H1 (cell line): ENCODE measurements at regions not wholly inside any gene's neighbourhood (a gene's known extent, or its start where the extent isn't known, plus 50 kb on each side); places are given as distances from the start of the nearest gene placed in this dataset.

Experiments
- CTCF ChIA-PET: fragments of 300-600 bp; sonication (Branson Sonifier 250); formaldehyde crosslinking; loops from one replicate; lab custom pipeline; 2021; ENCODE audit not compliant: partially characterized antibody; lab: Charles Lee
- POLR2A ChIA-PET: fragments of 300-600 bp; sonication (Branson Sonifier 250); formaldehyde crosslinking; loops from one replicate; lab custom pipeline; 2021; ENCODE audit warnings: inconsistent platforms; ENCODE audit not compliant: partially characterized antibody; lab: Charles Lee
- DNase-seq, 2 experiments: peaks; one replicate each; pipeline versions ENCODE4 v3.0.0 to v3.0.0-alpha.2; 2010 to 2022; ENCODE audit warnings: low spot score in 2 of 2, low read depth in 1 of 2, mixed read lengths in 1 of 2
- FAIRE-seq: peaks from 2 replicates; lab custom pipeline; 2011; peaks lifted over from hg19 to GRCh38; lab: Jason Lieb, UNC
- H2AFZ ChIP-seq: 2 replicates; pipeline ENCODE4 v1.8.1; 2012; ENCODE audit warnings: low read length, inconsistent platforms
- H2AK5ac ChIP-seq: 2 replicates; pipeline ENCODE4 v1.6.1; 2013; ENCODE audit warnings: low read depth, low read length
- H2BK120ac ChIP-seq: replicated peaks from 2 replicates; pipeline ENCODE3; 2013; ENCODE audit warnings: low read depth, low read length, inconsistent platforms
- H2BK12ac ChIP-seq: 2 replicates; pipeline ENCODE4 v1.6.1; 2013; ENCODE audit warnings: low read depth, low read length
- H2BK15ac ChIP-seq: 2 replicates; pipeline ENCODE4 v1.6.1; 2013; ENCODE audit warnings: low read length
- H2BK20ac ChIP-seq: 2 replicates; pipeline ENCODE4 v1.6.1; 2013; ENCODE audit warnings: low read length
- H2BK5ac ChIP-seq: 2 replicates; pipeline ENCODE4 v1.6.1; 2013; ENCODE audit warnings: low read depth, low read length
- H3K14ac ChIP-seq: 2 replicates; pipeline ENCODE4 v1.6.1; 2013; ENCODE audit warnings: inconsistent platforms; ENCODE audit not compliant: insufficient read length
- H3K18ac ChIP-seq: 2 replicates; pipeline ENCODE4 v1.6.1; 2013; ENCODE audit warnings: low read length; ENCODE audit errors: extremely low read depth
- H3K23ac ChIP-seq: 2 replicates; pipeline ENCODE4 v1.6.1; 2013; ENCODE audit warnings: inconsistent platforms; ENCODE audit not compliant: insufficient read length
- H3K23me2 ChIP-seq: 2 replicates; pipeline ENCODE4 v1.6.1; 2013; ENCODE audit warnings: low read depth, low read length
- H3K27ac ChIP-seq: 2 replicates; pipeline ENCODE4 v1.6.1; 2011; ENCODE audit warnings: low read depth, low read length, inconsistent platforms
- H3K27me3 ChIP-seq, 4 experiments: replicated peaks in 1 of 4; 1 replicate in 1 of 4; 2 replicates in 3 of 4; pipeline versions ENCODE4 v1.6.1 to v1.8.1; 2011 to 2013; ENCODE audit warnings: low read length in 3 of 4, mild to moderate bottlenecking in 3 of 4, inconsistent platforms in 2 of 4, mixed read lengths in 2 of 4, moderate library complexity in 1 of 4; ENCODE audit not compliant: control insufficient read depth in 3 of 4, insufficient read depth in 3 of 4; ENCODE audit errors: extremely low read depth in 1 of 4
- H3K36me3 ChIP-seq, 4 experiments: 2 replicates each; pipeline versions ENCODE4 v1.6.1 to v1.8.1; 2011 to 2013; ENCODE audit warnings: mild to moderate bottlenecking in 4 of 4, low read length in 3 of 4, moderate library complexity in 2 of 4, control low read depth in 1 of 4, inconsistent platforms in 1 of 4; ENCODE audit not compliant: insufficient read depth in 4 of 4, control insufficient read depth in 2 of 4
- H3K4ac ChIP-seq: replicated peaks from 2 replicates; pipeline ENCODE3; 2013; ENCODE audit warnings: low read length, low read depth, mixed read lengths, inconsistent platforms; ENCODE audit not compliant: insufficient read length
- H3K4me1 ChIP-seq, 4 experiments: replicated peaks in 1 of 4; 1 replicate in 1 of 4; 2 replicates in 3 of 4; pipeline versions ENCODE4 v1.6.1 to v1.8.1; 2011 to 2013; ENCODE audit warnings: low read length in 3 of 4, inconsistent platforms in 2 of 4, mixed read lengths in 1 of 4; ENCODE audit not compliant: insufficient read depth in 4 of 4, control insufficient read depth in 3 of 4
- H3K4me2 ChIP-seq, 2 experiments: 2 replicates each; pipeline versions ENCODE4 v1.6.1 to v1.8.1; 2011 to 2013; ENCODE audit warnings: low read depth in 2 of 2, low read length in 2 of 2, control low read depth in 1 of 2, inconsistent platforms in 1 of 2, mild to moderate bottlenecking in 1 of 2; ENCODE audit not compliant: insufficient read depth in 1 of 2
- H3K4me3 ChIP-seq, 4 experiments: fragments of 200-600, 300-600 bp in 1 of 4; sonication (generic), shearing (Covaris generic), sonication (Bioruptor Twin) in 1 of 4; 2 replicates each; pipeline versions ENCODE4 v1.5.1 to v1.8.1; 2011 to 2016; ENCODE audit warnings: low read length in 4 of 4, low read depth in 3 of 4, control low read depth in 2 of 4, inconsistent platforms in 2 of 4, mild to moderate bottlenecking in 2 of 4, mixed read lengths in 1 of 4, moderate library complexity in 1 of 4; ENCODE audit not compliant: insufficient read depth in 2 of 4; ENCODE audit errors: extremely low read depth in 1 of 4
- H3K56ac ChIP-seq: replicated peaks from 2 replicates; pipeline ENCODE3; 2013; ENCODE audit warnings: low read depth, mild to moderate bottlenecking, mixed read lengths, low read length, inconsistent platforms; ENCODE audit not compliant: insufficient read length
- H3K79me1 ChIP-seq: 2 replicates; pipeline ENCODE4 v1.6.1; 2013; ENCODE audit warnings: low read depth, low read length, control low read depth
- H3K79me2 ChIP-seq, 2 experiments: 2 replicates each; pipeline versions ENCODE4 v1.6.1 to v1.8.1; 2012 to 2013; ENCODE audit warnings: low read length in 2 of 2, mild to moderate bottlenecking in 2 of 2, inconsistent platforms in 1 of 2; ENCODE audit not compliant: insufficient read depth in 2 of 2, control insufficient read depth in 1 of 2
- H3K9ac ChIP-seq, 4 experiments: replicated peaks in 1 of 4; 1 replicate in 1 of 4; 2 replicates in 3 of 4; pipeline versions ENCODE4 v1.6.1 to v1.8.1; 2011 to 2013; ENCODE audit warnings: low read depth in 3 of 4, low read length in 3 of 4, control low read depth in 2 of 4, mild to moderate bottlenecking in 2 of 4, moderate library complexity in 2 of 4, inconsistent platforms in 1 of 4; ENCODE audit errors: extremely low read depth in 1 of 4
- H3K9me3 ChIP-seq, 2 experiments: 2 replicates each; pipeline versions ENCODE4 v1.6.1 to v1.8.1; 2012 to 2013; ENCODE audit warnings: mild to moderate bottlenecking in 2 of 2, moderate library complexity in 2 of 2, control low read depth in 1 of 2, inconsistent platforms in 1 of 2, low read depth in 1 of 2, low read length in 1 of 2, mixed read lengths in 1 of 2; ENCODE audit not compliant: insufficient read depth in 2 of 2
- H4K20me1 ChIP-seq, 2 experiments: replicated peaks in 1 of 2; 2 replicates each; pipeline versions ENCODE3 to v1.8.1; 2011 to 2013; ENCODE audit warnings: inconsistent platforms in 2 of 2, low read length in 2 of 2, mild to moderate bottlenecking in 1 of 2; ENCODE audit not compliant: insufficient read depth in 2 of 2, control insufficient read depth in 1 of 2
- H4K5ac ChIP-seq: 2 replicates; pipeline ENCODE4 v1.6.1; 2013; ENCODE audit warnings: low read length, low read depth, mixed read lengths, inconsistent platforms; ENCODE audit not compliant: insufficient read length
- H4K8ac ChIP-seq: 2 replicates; pipeline ENCODE4 v1.8.0; 2013; ENCODE audit warnings: mild to moderate bottlenecking, moderate library complexity, low read length, inconsistent platforms; ENCODE audit not compliant: insufficient read depth; ENCODE audit errors: extremely low read depth
- H4K91ac ChIP-seq: replicated peaks from 2 replicates; pipeline ENCODE3; 2013; ENCODE audit warnings: low read length, mixed read lengths, inconsistent platforms; ENCODE audit not compliant: insufficient read length
- CREB1 ChIP-seq: IDR thresholded peaks from 2 replicates; pipeline ENCODE4 v1.6.1; 2012; ENCODE audit warnings: inconsistent platforms
- EGR1 ChIP-seq: IDR thresholded peaks from 2 replicates; pipeline ENCODE4 v1.6.1; 2011; ENCODE audit warnings: low read depth, low read length, borderline replicate concordance
- HDAC2 ChIP-seq, 2 experiments: fragments of 300-600 bp in 1 of 2; sonication (generic) in 1 of 2; IDR thresholded peaks; 2 replicates each; pipeline ENCODE4 v1.6.1; 2011 to 2012; ENCODE audit warnings: low read depth in 2 of 2, low read length in 2 of 2, mild to moderate bottlenecking in 2 of 2, moderate library complexity in 2 of 2, borderline replicate concordance in 1 of 2, inconsistent platforms in 1 of 2
- KDM1A ChIP-seq: fragments of 200-600, 300-600 bp; sonication (generic); IDR thresholded peaks from 2 replicates; pipeline ENCODE4 v1.7.1; 2016; ENCODE audit warnings: mild to moderate bottlenecking, low read length, borderline replicate concordance
- KDM5A ChIP-seq: fragments of 200-600 bp; IDR thresholded peaks from 2 replicates; pipeline ENCODE4 v1.7.1; 2012; ENCODE audit warnings: mild to moderate bottlenecking, low read length, inconsistent platforms, mixed read lengths
- RBBP5 ChIP-seq: IDR thresholded peaks from 2 replicates; pipeline ENCODE4 v1.7.1; 2012; ENCODE audit warnings: low read depth, mild to moderate bottlenecking, inconsistent platforms, low read length, moderate library complexity, borderline replicate concordance
- SIN3A ChIP-seq, 2 experiments: IDR thresholded peaks in 1 of 2; conservative IDR thresholded peaks in 1 of 2; 2 replicates each; pipeline ENCODE4 v1.6.1; 2011 to 2012; ENCODE audit warnings: low read length in 2 of 2, improper control_type of control experiment in 1 of 2, low read depth in 1 of 2, mild to moderate bottlenecking in 1 of 2
- SIX5 ChIP-seq: IDR thresholded peaks from 2 replicates; pipeline ENCODE4 v1.6.1; 2011; ENCODE audit warnings: mild to moderate bottlenecking, low read depth, low read length
- SUZ12 ChIP-seq: fragments of 200-600 bp; sonication (generic); IDR thresholded peaks from 2 replicates; pipeline ENCODE4 v1.6.1; 2012; ENCODE audit warnings: mild to moderate bottlenecking, inconsistent platforms, low read length, moderate library complexity, mixed read lengths
- TAF7 ChIP-seq: optimal IDR thresholded peaks from 2 replicates; pipeline ENCODE3; 2011; ENCODE audit warnings: low read depth, mild to moderate bottlenecking, inconsistent platforms, low read length, moderate library complexity, borderline replicate concordance
- ZNF274 ChIP-seq: IDR thresholded peaks from 2 replicates; pipeline ENCODE4 v1.7.0; 2012; ENCODE audit warnings: low read length, borderline replicate concordance; ENCODE audit errors: extremely low read depth
- WGBS, 2 experiments: shearing (Covaris generic) in 1 of 2; methylation state at CpG; one replicate each; pipeline versions ENCODE4 v1.1.6 to v1.1.7; 2013 to 2015; ENCODE audit warnings: low lambda C conversion rate in 2 of 2, mixed read lengths in 2 of 2, inconsistent platforms in 1 of 2, low coverage in 1 of 2, missing lambda C conversion rate in 1 of 2; ENCODE audit not compliant: insufficient replicate concordance in 2 of 2, insufficient coverage in 1 of 2, insufficient read length in 1 of 2; ENCODE audit errors: extremely low coverage in 1 of 2, missing lambda C conversion rate in 1 of 2; 5-methylcytosine and 5-hydroxymethylcytosine counted together
- TF ChIP-seq, protein P1 (sequence below): IDR thresholded peaks from 2 replicates; pipeline ENCODE4 v1.6.1; 2012; ENCODE audit warnings: inconsistent platforms
- TF ChIP-seq, protein P2 (sequence below): IDR thresholded peaks from 2 replicates; pipeline ENCODE4 v1.6.1; 2012; ENCODE audit warnings: inconsistent platforms

DNA sequence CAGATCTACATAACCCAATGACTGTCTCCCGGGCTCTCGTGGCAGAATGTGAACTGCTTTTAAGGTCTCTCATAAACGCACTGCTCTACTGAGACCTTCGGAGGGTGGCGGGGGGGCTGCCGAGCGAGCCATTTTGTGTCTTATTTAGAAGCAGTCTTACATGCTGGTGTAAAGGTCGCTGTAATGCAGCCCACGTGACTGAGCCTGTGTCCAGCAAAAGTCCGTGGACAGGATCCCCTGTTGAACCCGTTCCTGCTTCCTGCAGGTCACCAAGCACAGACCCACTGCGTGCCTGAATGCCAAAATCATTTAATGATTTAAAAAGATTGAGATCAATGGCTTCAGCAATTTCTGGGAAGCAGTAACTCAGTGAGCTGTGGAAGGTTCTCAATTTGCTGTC lies 415.9 kb downstream of the BCOR start:
- FAIRE-seq, result no peak
- 83% methylated on average over 11 of the region's 12 CpGs; no CpG with 5 or more reads in 1 of the 2 experiments for WGBS, 2 experiments
- Histone ChIP-seq H3K4ac (no peak overlapping the region), H2BK20ac (no peak overlapping the region), H3K14ac (no peak overlapping the region), H3K79me1 (no peaks in the 10 kb centered on the region), H4K20me1 (no peaks in the 10 kb centered on the region), H2BK5ac (no peak overlapping the region), H3K79me2 (no peaks in the 10 kb centered on the region), H2BK120ac (no peak overlapping the region), H2BK12ac (no peak overlapping the region), H3K9ac (no peak overlapping the region), H3K4me1 (peaks cover 0 to 6% (median 0%) of the 10 kb centered on the region in 4 experiments; a peak in 1 of 7 replicates), H3K56ac (no peak overlapping the region), H3K27me3 (peaks cover 0 to 3% (median 0%) of the 10 kb centered on the region in 4 experiments; a peak in 1 of 7 replicates), H3K23me2 (no peaks in the 10 kb centered on the region), H4K5ac (no peak overlapping the region), H2BK15ac (no peak overlapping the region), H3K4me2 (no peak overlapping the region), H3K18ac (no peak overlapping the region), H3K27ac (no peak overlapping the region), H2AFZ (no peak overlapping the region), H4K91ac (no peak overlapping the region), H2AK5ac (no peak overlapping the region), H3K36me3 (no peaks in the 10 kb centered on the region), H3K23ac (no peak overlapping the region), H3K9me3 (peaks cover 0 to 2% of the 10 kb centered on the region in 2 experiments; a peak in 1 of 4 replicates), H4K8ac (no peak overlapping the region), H3K4me3 (no peak overlapping the region)
- CTCF ChIA-PET, result no interaction called here
- POLR2A ChIA-PET, result no interaction called here
- DNase-seq, result no peak
- TF ChIP-seq, protein P1, sequence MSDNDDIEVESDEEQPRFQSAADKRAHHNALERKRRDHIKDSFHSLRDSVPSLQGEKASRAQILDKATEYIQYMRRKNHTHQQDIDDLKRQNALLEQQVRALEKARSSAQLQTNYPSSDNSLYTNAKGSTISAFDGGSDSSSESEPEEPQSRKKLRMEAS, result no peak
- TF ChIP-seq KDM5A (no peak), RBBP5 (no peak), SUZ12 (no peak), KDM1A (no peak), EGR1 (no peak), HDAC2 (IDR thresholded peaks at IDR 0.05; ENCODE audit: borderline replicate concordance in 1 of 2, low read depth in 2 of 2, low read length in 2 of 2) (no peak), SIX5 (no peak), SIN3A (conservative IDR thresholded peaks at IDR 0.05 in 1 of 2, IDR thresholded peaks at IDR 0.05 in 1 of 2; ENCODE audit: low read depth in 1 of 2, low read length in 2 of 2) (no peak), CREB1 (no peak), ZNF274 (no peak), TAF7 (no peak)
- TF ChIP-seq, protein P2, sequence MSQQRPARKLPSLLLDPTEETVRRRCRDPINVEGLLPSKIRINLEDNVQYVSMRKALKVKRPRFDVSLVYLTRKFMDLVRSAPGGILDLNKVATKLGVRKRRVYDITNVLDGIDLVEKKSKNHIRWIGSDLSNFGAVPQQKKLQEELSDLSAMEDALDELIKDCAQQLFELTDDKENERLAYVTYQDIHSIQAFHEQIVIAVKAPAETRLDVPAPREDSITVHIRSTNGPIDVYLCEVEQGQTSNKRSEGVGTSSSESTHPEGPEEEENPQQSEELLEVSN, result no peak
